Panc1 (cell line): ENCODE measurements at regions not wholly inside any gene's neighbourhood (a gene's known extent, or its start where the extent isn't known, plus 50 kb on each side); places are given as distances from the start of the nearest gene placed in this dataset.

ENCODE experiments used
- ATAC-seq: fragments of 200-7000 bp; cut with Tn5 transposase; 2 replicates; pipeline ENCODE4 v1.9.1; 2020; ENCODE audit warnings: mild to moderate bottlenecking, moderate library complexity
- BruUV-seq: library from RNA; stranded (reverse); fragments of 400-500 nt; replicated peaks from 2 replicates; lab custom pipeline; 2021; lab: Mats Ljungman, UMichigan
- CTCF ChIA-PET: fragments of 300-600 bp; sonication (Branson Sonifier 250); formaldehyde crosslinking; loops from one replicate; lab custom pipeline; 2022; ENCODE audit warnings: antibody characterized with exemption; lab: Charles Lee
- POLR2A ChIA-PET: fragments of 300-600 bp; sonication (Branson Sonifier 250); formaldehyde crosslinking; loops from one replicate; lab custom pipeline; 2022; ENCODE audit warnings: antibody characterized with exemption; lab: Charles Lee
- DNase-seq: peaks from one replicate; pipeline ENCODE4 v3.0.0-alpha.2; 2010; ENCODE audit warnings: low read depth, low spot score
- H3K27ac ChIP-seq: 2 replicates; pipeline ENCODE4 v1.5.1; 2011; ENCODE audit warnings: mild to moderate bottlenecking, low read length, inconsistent platforms
- H3K27me3 ChIP-seq: fragments of 200-500 bp; sonication (Bioruptor generic); 2 replicates; pipeline ENCODE4 v1.6.0; 2014; ENCODE audit warnings: low read length, inconsistent platforms; ENCODE audit not compliant: control insufficient read depth, insufficient read depth
- H3K36me3 ChIP-seq: fragments of 200-500 bp; sonication (Bioruptor generic); 2 replicates; pipeline ENCODE4 v1.5.1; 2014; ENCODE audit warnings: inconsistent platforms, mild to moderate bottlenecking, low read length, moderate library complexity; ENCODE audit not compliant: control insufficient read depth, insufficient read depth
- H3K4me1 ChIP-seq: 2 replicates; pipeline ENCODE4 v1.5.1; 2011; ENCODE audit warnings: inconsistent platforms, mild to moderate bottlenecking, low read length, moderate library complexity; ENCODE audit not compliant: control insufficient read depth, insufficient read depth
- H3K4me3 ChIP-seq, 2 experiments: 2 replicates each; pipeline ENCODE4 v1.5.1; 2011 to 2012; ENCODE audit warnings: low read depth in 2 of 2, low read length in 2 of 2, mild to moderate bottlenecking in 2 of 2, inconsistent platforms in 1 of 2, moderate library complexity in 1 of 2
- H3K9me3 ChIP-seq: fragments of 200-500 bp; sonication (Bioruptor generic); 2 replicates; pipeline ENCODE4 v1.5.1; 2014; ENCODE audit warnings: low read depth, mild to moderate bottlenecking, inconsistent platforms, low read length, moderate library complexity; ENCODE audit not compliant: control insufficient read depth, insufficient read depth
- CTCF ChIP-seq: fragments of 450-650 bp; IDR thresholded peaks from 2 replicates; pipeline ENCODE4 v1.5.1; 2017; ENCODE audit warnings: mild to moderate bottlenecking
- POLR2AphosphoS5 ChIP-seq: IDR thresholded peaks from 2 replicates; pipeline ENCODE4 v1.6.1; 2012; ENCODE audit warnings: mild to moderate bottlenecking, low read depth, low read length, moderate library complexity
- REST ChIP-seq, 2 experiments: IDR thresholded peaks; 2 replicates each; pipeline ENCODE4 v1.6.1; 2011 to 2012; ENCODE audit warnings: low read depth in 2 of 2, control low read depth in 1 of 2, low read length in 1 of 2, mild to moderate bottlenecking in 1 of 2, moderate library complexity in 1 of 2; ENCODE audit not compliant: insufficient read depth in 1 of 2
- SIN3A ChIP-seq: IDR thresholded peaks from 2 replicates; pipeline ENCODE4 v1.6.1; 2012; ENCODE audit warnings: low read depth, mild to moderate bottlenecking, low read length, moderate library complexity, borderline replicate concordance; ENCODE audit not compliant: insufficient read depth
- TCF7L2 ChIP-seq: IDR thresholded peaks from 2 replicates; pipeline ENCODE4 v1.6.1; 2011; ENCODE audit warnings: mild to moderate bottlenecking, low read depth, low read length, inconsistent platforms
- in situ Hi-C: cut with HindIII; loops from 2 replicates; pipeline ENCODE4 v1.10.0; 2016; ENCODE audit warnings: low sequenced_read_pairs, low pct_unique_long_range_greater_than_20kb
- intact Hi-C: fragments of 100-400 bp; cut with micrococcal nuclease; formaldehyde crosslinking; loops from one replicate; pipeline ENCODE4 v1.10.0; 2022; ENCODE audit not compliant: unreplicated experiment

- intact Hi-C loops: no loop called here
- no peak for TF ChIP-seq TCF7L2
- TF ChIP-seq POLR2AphosphoS5: no peak
- no peak for TF ChIP-seq REST (IDR thresholded peaks at IDR 0.05; ENCODE audit: insufficient read depth in 1 of 2, low read depth in 2 of 2, low read length in 1 of 2)
- no peak for TF ChIP-seq SIN3A
- no peak for TF ChIP-seq CTCF
- H3K4me1 ChIP-seq: no peaks in the 10 kb centered on the region
- no peak for DNase-seq
- no peak for ATAC-seq
- peaks cover 20% of the 10 kb centered on the region for H3K27me3 ChIP-seq
- POLR2A ChIA-PET: no interaction called here
- CTCF ChIA-PET: no interaction called here
- no peaks in the 10 kb centered on the region for H3K9me3 ChIP-seq
- no peak overlapping the region for H3K27ac ChIP-seq
- in situ Hi-C loops: no loop called here
- no peak overlapping the region for H3K4me3 ChIP-seq
- BruUV-seq: no TSS peak
- H3K36me3 ChIP-seq: no peaks in the 10 kb centered on the region
These were observed 77.9 kb upstream of the RHOBTB1 start for GRCh38 chr10:61021926-61022325.

GRCh38 chr10:61020420-61021158, 76.6 kb upstream of the RHOBTB1 start:
- CTCF ChIA-PET: no interaction called here
- Histone ChIP-seq H3K4me1 (no peaks in the 10 kb centered on the region), H3K27ac (no peak overlapping the region), H3K27me3 (peaks cover 22% of the 10 kb centered on the region), H3K36me3 (no peaks in the 10 kb centered on the region), H3K4me3 (no peak overlapping the region), H3K9me3 (no peaks in the 10 kb centered on the region)
- no peak for DNase-seq
- in situ Hi-C loops: no loop called here
- BruUV-seq: no TSS peak
- intact Hi-C loops: no loop called here
- POLR2A ChIA-PET: no interaction called here
- TF ChIP-seq SIN3A: no peak
- no peak for TF ChIP-seq REST (IDR thresholded peaks at IDR 0.05; ENCODE audit: insufficient read depth in 1 of 2, low read depth in 2 of 2, low read length in 1 of 2)
- TF ChIP-seq CTCF: no peak
- no peak for TF ChIP-seq POLR2AphosphoS5
- TF ChIP-seq TCF7L2: no peak
- no peak for ATAC-seq
